ENCODE measurements at regions not wholly inside any gene's neighbourhood (a gene's known extent, or its start where the extent isn't known, plus 50 kb on each side); places are given as distances from the start of the nearest gene placed in this dataset.

DNA sequence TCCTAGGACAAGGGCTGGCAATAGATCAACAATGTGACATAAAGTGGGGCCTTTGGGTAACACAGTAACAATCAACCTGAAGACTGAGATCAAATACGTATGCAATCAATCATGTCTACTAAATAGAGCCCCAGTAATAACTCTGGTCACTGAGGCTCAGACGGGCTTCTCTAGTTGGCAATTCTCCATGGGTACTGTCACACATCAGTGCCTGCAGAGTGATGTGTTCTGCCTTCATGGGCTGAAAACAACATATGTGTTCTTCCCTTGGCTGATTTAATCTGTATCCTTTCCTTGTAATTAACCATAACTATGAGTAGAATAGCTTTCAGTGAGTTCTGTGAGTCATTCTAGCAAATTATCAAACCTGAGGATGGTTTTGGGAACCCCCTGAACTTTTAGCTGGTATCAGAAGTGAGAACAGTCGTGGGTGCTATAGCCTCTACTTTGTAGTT lies 113.6 kb downstream of the TMCO5A start:
- no peaks in the 10 kb centered on the region for H3K9me3 ChIP-seq (ENCODE audit: low read depth)
- no peaks in the 10 kb centered on the region for H3K27me3 ChIP-seq
- H3K27ac ChIP-seq, result no peak overlapping the region
- TF ChIP-seq, protein P1, sequence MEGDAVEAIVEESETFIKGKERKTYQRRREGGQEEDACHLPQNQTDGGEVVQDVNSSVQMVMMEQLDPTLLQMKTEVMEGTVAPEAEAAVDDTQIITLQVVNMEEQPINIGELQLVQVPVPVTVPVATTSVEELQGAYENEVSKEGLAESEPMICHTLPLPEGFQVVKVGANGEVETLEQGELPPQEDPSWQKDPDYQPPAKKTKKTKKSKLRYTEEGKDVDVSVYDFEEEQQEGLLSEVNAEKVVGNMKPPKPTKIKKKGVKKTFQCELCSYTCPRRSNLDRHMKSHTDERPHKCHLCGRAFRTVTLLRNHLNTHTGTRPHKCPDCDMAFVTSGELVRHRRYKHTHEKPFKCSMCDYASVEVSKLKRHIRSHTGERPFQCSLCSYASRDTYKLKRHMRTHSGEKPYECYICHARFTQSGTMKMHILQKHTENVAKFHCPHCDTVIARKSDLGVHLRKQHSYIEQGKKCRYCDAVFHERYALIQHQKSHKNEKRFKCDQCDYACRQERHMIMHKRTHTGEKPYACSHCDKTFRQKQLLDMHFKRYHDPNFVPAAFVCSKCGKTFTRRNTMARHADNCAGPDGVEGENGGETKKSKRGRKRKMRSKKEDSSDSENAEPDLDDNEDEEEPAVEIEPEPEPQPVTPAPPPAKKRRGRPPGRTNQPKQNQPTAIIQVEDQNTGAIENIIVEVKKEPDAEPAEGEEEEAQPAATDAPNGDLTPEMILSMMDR (IDR thresholded peaks at IDR 0.05; ENCODE audit: low read depth, low read length), result no peak
- no peak for DNase-seq (ENCODE audit: low read depth in 1 of 2, low spot score in 1 of 2)
- H3K4me3 ChIP-seq, result no peak overlapping the region
- H3K36me3 ChIP-seq, result no peaks in the 10 kb centered on the region
- no peaks in the 10 kb centered on the region for H3K4me1 ChIP-seq (ENCODE audit: low read depth)

DNA sequence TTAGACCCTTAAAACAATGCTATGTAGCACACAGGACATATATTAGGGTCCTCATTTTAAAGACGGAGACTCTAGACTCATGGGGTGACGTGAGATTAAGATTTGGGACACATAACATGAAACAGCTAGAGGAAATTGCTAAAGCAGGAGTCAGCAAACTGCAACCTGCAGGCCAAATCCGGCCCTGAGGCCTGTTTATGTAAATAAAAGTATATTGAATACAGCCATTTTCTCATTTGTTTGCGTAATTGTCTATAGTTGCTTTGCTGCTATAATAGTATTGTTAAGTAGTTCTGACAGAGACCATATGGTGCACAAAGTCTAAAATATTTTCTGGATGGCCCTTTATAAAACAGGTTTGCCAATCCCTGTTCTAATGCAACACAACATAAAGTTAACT lies 115.5 kb downstream of the TMCO5A start:
- H3K27ac ChIP-seq, result no peak overlapping the region
- DNase-seq (ENCODE audit: low read depth in 1 of 2, low spot score in 1 of 2), result peak in 1 of 2 donors; percentile 45
- H3K27me3 ChIP-seq, result no peaks in the 10 kb centered on the region
- H3K36me3 ChIP-seq, result no peaks in the 10 kb centered on the region
- TF ChIP-seq, protein P1 (IDR thresholded peaks at IDR 0.05; ENCODE audit: low read depth, low read length), result no peak
- H3K9me3 ChIP-seq (ENCODE audit: low read depth), result no peaks in the 10 kb centered on the region
- H3K4me3 ChIP-seq, result no peak overlapping the region
- no peaks in the 10 kb centered on the region for H3K4me1 ChIP-seq (ENCODE audit: low read depth)

DNA sequence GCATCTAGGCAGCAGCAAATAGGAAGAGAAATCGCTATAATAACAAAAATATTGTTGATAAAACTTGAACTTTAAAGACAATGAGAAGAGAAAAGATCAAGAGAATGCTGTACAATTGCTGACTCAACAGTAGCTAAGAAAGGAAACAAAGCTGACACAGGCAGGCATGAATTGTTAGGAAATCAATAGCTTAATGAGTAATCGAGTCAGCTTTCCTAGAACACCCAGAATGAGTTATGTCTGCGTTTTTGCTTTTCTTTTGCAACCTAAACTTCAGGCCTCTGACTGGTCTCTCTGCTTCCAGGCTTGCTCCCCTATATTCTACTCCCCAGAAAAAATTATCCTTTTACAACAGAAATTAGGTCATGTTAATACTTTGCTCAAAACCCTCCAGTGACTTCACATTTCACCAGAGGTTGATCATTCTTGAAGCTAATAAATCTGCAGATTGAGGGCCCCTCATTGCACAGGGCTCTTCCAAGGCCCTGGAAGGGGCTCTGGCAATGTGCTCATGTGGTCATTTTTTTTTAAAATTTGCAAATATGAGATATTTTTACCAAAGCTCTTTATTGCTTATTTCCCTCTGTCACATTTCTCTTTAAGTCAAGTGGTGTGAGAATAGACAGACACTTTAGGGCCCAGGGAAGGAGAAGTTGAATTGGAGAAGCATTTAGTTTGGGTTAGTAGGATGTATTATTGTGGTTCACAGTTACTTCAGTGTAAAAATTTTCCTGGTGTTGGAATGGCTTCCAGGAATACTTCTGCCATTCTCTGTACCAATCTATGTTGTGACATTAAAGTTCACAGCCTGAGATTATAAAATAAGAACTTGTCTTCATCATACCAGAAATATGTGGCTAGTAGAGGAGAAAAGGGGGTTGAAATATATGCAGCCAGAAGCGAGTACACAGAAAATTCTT lies 116.3 kb downstream of the TMCO5A start:
- TF ChIP-seq, protein P1 (IDR thresholded peaks at IDR 0.05; ENCODE audit: low read depth, low read length), result no peak
- H3K9me3 ChIP-seq (ENCODE audit: low read depth), result no peaks in the 10 kb centered on the region
- no peak overlapping the region for H3K4me3 ChIP-seq
- no peaks in the 10 kb centered on the region for H3K4me1 ChIP-seq (ENCODE audit: low read depth)
- peak in 1 of 2 donors; percentile 73 for DNase-seq (ENCODE audit: low read depth in 1 of 2, low spot score in 1 of 2)
- no peaks in the 10 kb centered on the region for H3K27me3 ChIP-seq
- no peaks in the 10 kb centered on the region for H3K36me3 ChIP-seq
- no peak overlapping the region for H3K27ac ChIP-seq

DNA sequence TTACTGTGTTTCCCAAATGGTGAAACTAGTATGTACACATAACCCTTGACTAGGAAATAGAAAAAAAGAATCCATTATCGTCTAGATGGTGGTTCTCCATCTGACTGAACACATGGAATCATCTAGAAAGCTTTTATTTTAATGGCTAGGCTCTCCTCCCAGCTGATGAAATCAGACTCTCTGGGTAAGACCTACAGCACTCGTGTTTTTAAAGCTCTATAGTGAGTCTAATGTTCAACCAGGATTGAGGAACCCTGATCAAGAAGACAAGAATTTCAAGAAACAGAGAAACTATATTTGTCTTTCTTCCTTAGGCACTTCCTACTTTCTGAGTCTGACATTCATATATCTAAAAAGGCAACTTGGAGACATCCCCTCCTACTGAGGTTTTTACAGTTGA lies 118.8 kb downstream of the TMCO5A start:
- Histone ChIP-seq H3K4me3 (no peak overlapping the region), H3K4me1 (ENCODE audit: low read depth) (no peaks in the 10 kb centered on the region), H3K36me3 (no peaks in the 10 kb centered on the region), H3K27ac (no peak overlapping the region), H3K9me3 (ENCODE audit: low read depth) (no peaks in the 10 kb centered on the region), H3K27me3 (no peaks in the 10 kb centered on the region)
- TF ChIP-seq, protein P1 (IDR thresholded peaks at IDR 0.05; ENCODE audit: low read depth, low read length), result no peak
- DNase-seq (ENCODE audit: low read depth in 1 of 2, low spot score in 1 of 2), result no peak

DNA sequence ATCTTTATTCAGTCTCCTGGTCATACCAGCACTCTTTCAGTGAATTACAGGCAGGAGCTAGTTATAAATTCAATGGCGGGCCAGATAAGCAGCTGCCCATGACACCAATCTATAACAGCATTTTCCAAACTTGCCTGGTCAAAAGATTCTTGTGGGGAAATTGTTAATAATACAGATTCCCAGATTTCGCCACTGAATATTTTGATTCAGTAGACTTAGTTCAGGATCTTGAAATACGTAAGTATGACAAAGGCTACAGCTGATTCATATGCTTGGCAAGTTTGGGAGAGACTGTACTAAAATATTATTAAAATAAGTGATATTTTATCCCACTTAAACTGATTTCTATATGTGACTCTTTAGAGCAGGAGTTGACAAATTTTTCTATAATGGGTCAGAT lies 119.3 kb downstream of the TMCO5A start:
- Histone ChIP-seq H3K9me3 (ENCODE audit: low read depth) (no peaks in the 10 kb centered on the region), H3K27me3 (no peaks in the 10 kb centered on the region), H3K27ac (no peak overlapping the region), H3K36me3 (no peaks in the 10 kb centered on the region), H3K4me3 (no peak overlapping the region), H3K4me1 (ENCODE audit: low read depth) (no peaks in the 10 kb centered on the region)
- no peak for DNase-seq (ENCODE audit: low read depth in 1 of 2, low spot score in 1 of 2)
- TF ChIP-seq, protein P1 (IDR thresholded peaks at IDR 0.05; ENCODE audit: low read depth, low read length), result no peak

Data from cardiac muscle cell (in vitro differentiated cells and primary cell).